HG02852 (cell line): ENCODE measurements at regions not wholly inside any gene's neighbourhood (a gene's known extent, or its start where the extent isn't known, plus 50 kb on each side); places are given as distances from the start of the nearest gene placed in this dataset.
A peak's percentile ranks its signal among the peaks of the same experiment; 100 is the strongest.
"Not testable (repeated sequence)": the region's sequence is repeated elsewhere in the genome, so short reads cannot be mapped to it uniquely, and the experiment has no call there.

ENCODE experiments used
- ATAC-seq: cut with Tn5 transposase; IDR thresholded peaks from one replicate; pipeline ENCODE4 v1.9.1; 2021; ENCODE audit warnings: mild to moderate bottlenecking, moderate library complexity; ENCODE audit not compliant: unreplicated experiment

DNA sequence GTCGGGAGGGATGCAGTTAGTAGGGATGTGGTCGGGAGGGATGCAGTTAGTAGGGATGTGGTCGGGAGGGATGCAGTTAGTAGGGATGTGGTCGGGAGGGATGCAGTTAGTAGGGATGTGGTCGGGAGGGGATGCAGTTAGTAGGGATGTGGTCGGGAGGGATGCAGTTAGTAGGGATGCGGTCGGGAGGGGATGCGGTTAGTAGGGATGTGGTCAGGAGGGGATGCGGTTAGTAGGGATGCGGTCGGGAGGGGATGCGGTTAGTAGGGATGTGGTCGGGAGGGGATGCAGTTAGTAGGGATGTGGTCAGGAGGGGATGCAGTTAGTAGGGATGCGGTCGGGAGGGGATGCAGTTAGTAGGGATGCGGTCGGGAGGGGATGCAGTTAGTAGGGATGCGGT lies 96.2 kb downstream of the BDH1 start:
- ATAC-seq: not testable (repeated sequence)

DNA sequence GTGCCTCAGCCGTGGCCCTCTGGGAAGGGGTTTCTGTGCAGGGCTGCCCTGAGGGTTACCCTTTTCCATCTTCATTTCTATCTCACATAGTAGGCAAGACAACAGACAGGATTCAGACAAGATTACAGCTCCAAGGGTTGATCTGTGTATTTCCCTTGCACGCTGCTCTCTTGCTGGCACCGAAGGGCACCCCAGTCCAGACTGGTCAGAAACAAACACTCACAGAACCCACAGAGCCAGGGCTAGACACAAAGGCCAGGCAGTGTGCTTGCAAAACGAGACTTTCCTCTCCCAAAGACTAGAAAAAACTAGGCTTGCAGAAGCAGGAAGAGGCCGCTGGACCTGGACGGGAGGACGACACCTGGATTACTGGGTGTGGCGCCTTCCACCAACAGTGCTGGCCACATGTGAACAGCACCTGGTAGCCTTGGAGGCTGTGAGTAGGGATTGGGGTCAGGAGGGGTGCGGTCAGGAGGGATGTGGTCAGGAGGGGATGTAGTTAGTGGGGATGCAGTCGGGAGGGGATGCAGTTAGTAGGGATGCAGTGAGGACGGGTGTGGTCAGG lies 96.8 kb downstream of the BDH1 start:
- ATAC-seq: no peak

DNA sequence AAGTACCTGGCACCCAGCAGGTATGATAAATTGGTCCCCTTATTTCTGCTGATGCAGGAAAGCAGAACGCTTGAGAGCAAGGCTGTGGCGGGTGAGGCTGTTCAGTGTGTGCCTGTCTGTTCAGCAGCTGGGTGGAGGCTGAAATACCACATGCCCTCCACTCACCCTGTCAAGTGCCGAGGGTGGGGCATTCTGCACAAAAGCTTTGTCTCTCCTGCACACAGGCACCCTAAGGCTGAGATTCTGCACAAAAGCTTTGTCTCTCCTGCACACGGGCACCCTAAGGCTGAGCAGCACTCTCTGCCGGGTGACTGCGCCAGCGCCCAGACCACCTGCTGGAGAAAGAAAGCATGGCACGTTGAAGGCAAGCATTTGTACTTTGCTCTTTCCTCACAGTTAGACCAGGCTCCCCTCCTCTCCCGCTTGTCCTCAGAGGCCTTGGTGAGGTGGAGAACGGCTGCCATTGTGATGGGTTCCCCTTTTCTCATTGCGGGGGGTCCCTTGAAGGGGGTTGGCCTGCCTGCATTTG lies 97.5 kb downstream of the BDH1 start:
- ATAC-seq: no peak

DNA sequence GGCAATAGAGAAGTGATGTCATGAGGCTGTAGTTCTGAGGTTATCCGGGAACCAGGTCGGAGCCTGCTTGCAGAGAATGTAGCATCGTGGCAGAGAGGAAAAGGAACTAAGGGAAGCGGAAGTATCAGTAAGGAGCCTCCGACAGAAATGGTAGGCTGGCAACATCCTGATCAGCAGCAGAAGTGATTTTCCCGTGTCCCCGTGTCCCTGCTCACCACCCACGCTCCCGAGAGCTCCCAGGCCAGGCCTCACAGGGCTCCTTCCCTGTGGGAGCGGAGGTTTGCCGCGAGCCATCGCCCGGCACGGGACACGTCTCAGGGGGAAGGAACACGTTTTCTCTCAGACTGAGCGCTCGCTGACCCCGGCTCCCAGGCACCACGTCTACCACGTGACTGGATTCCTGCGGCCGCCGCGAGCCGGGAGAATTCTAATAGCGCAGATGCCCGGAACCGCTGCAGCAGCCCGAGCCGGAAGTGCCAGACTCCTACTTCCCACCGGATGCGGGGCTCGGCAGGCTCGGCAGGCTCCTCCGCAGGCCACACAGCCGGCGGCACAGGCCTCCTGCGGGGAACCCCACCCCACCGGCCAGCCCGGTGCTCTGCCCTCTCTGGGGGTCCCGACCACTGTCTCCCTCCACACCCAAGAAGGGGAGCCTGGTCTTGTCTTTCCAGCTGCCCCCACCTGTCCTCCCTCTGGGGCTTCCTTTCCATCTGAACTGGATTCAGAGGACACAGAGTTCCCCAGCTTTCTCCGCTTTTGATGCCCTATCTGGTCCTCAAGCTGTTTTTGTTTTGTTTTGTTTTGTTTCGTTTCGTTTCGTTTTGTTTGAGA lies 99.3 kb downstream of the BDH1 start:
- ATAC-seq: peak; percentile 71

DNA sequence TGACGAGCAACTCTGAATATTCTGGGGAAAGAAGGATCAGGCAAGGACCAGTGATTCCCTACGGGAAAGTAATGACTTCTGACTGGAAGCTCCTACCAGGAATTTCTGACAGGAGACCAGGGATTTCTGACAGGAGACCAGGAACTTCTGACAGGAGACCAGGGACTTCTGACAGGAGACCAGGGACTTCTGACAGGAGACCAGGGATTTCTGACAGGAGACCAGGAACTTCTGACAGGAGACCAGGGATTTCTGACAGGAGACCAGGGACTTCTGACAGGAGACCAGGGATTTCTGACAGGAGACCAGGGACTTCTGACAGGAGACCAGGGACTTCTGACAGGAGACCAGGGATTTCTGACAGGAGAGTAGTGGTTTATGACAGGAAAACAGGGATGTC lies 100.9 kb downstream of the BDH1 start:
- not testable (repeated sequence) for ATAC-seq

DNA sequence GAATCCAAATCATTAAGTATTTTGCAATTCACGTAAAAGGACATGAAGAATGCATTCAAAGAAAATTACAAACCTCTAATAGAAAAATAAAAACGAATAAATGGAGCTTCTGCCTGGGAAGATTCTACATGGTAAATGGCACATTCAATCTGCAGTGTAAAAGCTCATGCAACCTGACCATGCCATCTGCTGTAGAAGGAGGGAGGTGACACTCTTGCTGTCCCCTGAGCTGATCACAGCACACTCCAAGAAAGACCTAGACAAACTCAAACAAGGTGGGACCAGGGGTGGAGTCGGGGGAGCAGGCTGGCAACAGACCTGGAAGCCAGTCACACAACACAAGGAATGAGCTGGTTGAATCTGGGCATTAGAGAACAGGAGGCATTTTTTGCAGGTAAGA lies 101.8 kb downstream of the BDH1 start:
- no peak for ATAC-seq

DNA sequence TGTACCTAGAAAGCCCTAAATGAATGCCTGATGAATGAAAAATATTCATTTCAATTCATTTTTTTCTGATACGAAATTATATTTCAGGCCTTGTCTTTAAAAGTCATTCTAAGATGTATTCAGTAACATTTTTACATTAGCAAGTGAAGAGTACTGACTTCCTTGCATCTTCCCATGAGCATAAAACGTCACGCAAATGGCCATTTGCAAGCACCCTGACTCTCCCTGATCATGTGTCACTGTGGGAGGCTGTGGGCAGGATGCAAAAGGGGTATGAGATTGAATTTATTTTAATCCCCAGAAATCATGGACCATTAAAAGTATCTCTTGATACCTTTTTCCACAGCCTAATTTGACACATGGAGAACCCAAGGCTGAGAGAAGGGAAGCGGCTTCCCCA lies 105.0 kb downstream of the BDH1 start:
- ATAC-seq: no peak

DNA sequence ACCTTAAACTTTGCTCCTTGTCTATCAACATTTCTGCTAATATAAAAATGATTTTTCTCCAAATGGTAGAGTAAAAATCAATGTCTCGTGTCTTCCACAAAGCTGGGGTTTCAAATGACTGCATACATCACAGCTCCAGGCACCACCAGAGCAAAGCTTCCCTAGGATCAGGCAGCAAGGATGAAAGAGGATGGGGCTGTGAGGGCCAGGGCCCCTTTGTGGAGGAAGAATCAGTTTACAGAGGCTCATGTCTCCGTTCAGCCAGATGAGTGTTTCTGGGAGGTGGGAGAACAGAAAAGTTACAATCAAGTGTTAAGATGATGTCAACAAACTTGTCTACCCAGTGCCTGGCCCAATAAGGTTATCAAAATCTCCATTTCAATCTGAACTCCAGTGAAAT lies 105.5 kb downstream of the BDH1 start:
- ATAC-seq: no peak

DNA sequence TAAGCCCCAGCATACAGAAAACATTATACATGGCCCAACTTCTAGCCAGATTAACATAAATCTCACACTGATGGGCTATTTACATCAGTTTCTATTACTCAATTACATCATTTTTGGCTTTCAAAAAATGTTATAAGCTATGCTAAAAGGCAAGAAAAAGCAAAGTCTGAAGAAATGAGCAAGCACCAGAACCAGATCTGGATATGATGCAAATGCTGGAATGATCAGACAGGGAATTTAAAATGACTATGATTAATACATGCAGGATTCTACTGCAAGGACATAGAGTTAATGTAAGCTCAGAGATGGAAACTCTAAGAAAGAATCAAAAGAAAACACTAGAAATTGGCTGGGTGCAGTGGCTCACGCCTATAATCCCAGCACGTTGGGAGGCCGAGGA lies 106.6 kb downstream of the BDH1 start:
- ATAC-seq: not testable (repeated sequence)

DNA sequence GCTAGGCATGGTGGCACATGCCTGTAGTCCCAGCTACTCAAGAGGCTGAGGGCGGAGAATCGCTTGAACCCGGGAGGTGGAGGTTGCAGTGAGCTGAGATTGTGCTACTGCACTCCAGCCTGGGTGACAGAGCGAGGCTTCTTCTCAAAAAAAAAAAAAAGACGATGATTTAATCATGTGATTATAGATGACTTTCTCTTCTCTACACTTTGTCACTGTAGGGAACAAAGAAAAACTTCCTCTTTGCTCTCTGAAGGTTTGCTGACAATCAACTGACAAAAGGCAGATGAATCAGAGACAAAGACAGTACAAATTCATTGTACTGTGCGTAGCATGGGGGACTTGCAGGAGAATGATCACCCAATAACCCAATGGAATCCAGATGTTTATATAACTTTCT lies 108.0 kb downstream of the BDH1 start:
- ATAC-seq: not testable (repeated sequence)

DNA sequence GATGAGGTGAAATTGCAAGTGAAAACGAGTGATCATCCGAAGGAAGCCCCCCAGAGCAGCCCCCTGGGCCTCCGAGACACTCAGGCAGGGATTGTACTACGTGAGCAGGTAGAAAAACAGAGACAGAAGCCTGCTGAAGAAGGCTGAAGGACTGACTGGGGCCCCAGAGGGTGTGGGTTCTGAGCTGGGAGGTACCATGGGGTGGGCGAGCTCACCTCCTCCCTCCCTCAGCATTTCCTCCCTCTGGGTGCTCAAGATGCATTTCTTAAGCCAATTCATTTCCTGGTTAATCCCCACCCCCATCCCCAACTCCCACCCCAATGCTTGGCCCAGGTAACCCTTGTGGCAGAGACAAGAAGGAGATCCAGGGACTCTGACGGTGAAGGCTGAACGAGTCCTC lies 108.7 kb downstream of the BDH1 start:
- ATAC-seq: no peak

DNA sequence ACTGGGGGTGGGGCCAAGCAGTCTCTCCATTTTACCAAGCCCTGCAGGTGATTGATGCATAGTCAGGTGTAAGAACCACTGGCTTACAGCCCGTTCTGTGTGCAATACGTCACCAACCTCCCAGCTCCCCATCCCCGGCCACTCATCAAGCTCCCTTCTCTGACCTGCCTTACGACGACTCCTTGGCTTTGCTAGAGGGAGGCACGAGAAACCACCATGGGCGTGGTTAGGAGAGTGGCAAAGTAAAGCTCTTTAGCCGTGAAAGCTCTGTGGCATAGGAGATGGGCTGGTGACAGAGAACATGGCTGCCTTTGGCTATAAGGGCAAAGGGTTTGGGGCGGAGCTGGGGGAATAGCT lies 109.1 kb downstream of the BDH1 start:
- no peak for ATAC-seq

DNA sequence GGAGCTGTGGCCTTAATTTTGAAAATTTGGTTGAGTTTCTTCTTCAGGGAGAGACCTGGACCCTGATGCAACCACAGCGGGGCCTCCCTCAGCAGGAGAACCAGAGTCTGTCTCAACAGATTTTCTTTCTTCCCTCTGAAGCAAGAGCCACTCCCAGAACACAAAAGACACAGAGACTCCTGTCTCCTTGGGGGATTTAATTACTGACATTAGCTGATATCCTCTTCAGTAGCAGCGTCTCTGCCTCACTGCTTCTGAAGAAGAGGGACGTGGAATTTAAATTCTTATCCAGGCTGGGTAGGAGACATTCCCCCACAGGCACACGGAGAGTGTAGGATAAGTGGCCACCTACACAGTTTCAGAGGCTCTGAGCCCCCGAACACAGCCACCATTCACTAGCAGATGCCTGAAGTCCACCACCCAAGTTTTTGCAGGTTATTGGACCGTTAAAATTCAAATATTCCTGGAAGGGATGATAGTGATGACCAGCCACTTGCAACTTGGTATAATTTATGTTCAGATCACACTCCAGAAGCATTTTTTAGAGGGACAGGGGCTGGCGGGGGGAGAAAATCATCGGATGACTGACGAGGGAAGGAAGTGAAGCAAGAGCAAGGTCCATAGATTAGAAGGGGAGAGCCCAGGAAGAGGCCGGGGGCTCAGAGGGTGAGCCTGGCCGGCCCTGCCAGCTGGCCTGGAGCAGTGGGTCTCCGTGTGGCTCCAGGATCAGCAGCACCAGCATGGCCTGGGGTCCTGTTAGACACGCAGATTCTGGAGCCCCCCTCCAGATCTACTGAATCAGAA lies 109.7 kb downstream of the BDH1 start:
- no peak for ATAC-seq

DNA sequence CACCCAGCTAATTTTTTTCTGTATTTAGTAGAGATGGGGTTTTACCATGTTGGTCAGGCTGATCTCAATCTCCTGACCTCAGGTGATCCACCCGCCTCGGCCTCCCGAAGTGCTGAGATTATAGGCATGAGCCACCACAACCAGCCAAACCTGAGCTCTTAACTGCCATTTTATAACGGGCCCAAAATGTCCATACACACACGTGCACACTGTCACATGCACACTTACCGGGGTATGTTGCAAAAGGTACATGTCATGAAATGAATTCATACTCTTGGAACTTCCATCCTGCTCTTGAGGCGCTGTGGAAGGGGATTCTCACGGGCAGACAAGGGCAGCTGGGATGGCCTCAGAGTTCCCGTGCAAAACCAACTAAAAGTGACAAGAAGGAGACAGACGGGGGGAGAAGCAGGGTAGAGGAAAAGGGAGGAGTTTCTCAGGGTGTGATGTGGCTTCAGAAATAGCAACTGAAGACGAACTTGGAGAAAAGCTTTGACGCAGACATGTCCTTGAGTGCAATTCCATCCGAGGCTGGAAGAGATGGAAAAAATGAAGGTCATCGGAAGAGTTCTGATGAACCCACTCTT lies 110.9 kb downstream of the BDH1 start:
- ATAC-seq: no peak

DNA sequence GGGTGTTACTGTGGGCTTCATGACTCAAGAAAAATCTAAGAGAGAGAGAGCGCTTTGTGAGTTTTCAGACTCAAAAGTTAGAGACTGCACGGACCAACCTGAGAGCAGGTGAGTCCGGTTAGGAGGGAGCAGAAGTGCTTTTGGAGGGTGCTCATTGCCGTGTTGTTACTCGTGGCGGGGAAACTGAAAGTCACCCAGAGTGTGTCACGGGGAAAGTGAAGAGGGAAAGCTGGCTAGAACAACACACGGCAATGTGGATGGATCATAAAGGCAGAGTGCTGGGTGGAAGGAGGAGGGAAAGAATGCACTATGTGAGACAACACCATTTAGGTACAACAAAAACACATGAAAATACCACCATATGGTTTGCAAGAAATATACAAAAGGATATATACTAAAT lies 112.3 kb downstream of the BDH1 start:
- no peak for ATAC-seq

DNA sequence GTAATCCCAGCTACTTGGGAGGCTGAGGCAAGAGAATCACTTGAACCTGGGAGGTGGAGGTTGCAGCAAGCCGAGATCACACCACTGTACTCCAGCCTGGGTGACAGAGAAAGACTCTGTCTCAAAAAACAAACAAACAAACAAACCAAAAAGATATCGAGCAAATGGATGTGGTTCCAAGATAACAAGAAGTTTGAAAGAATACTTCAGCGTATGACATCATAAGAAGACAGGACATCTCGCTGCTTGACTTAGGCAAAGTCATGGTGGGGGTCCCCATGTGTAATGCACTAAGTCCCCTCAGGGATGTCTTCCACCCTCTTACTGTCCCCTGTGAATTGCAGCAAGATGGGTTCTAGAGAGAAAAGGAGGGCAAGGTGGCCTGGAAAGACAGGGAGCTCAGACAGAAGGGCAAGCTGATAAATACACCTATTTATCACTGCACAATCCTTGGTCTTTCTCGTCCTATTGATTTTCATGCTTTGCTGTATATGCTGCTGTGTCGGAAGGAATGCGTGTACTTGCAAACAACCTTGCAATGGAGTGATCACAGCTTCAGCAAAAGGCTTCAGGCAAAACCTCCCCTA lies 115.0 kb downstream of the BDH1 start:
- ATAC-seq: no peak

DNA sequence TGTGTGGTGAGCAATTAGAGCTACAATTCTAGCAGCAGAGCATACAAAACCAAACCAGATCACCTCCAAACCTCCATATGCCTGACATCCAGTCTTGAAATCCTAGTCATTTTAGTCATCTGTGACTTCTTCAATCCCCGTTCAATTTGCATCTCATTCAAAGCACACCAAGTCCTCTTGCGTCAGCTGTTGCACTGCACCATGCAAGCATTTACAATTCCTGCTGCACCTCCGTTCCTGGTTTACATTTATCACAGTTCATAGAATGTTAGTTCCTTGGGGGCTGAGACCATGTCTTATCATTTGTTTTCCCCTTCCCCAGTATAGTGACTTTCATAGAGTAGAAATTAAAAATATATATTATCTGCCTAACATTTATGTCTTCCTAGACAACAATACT lies 116.9 kb downstream of the BDH1 start:
- no peak for ATAC-seq

DNA sequence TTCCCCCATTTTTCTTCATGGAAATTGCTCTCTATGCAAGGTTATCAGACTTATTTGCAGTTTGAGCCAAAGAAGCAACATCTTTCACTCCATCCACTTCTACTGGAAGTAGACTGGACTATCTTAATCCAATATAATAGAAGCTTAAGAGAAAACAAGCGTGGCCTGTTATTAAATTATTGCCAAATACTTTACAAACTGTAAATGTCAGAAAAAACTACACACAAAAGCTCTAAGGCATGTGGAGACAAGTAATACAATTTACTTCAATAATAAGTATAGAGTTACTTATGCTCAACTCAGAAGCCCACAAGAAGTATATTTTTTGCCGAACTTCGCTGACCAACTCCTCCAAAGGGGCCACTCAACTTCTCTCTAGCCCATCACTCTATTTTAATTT lies 120.3 kb downstream of the BDH1 start:
- no peak for ATAC-seq

DNA sequence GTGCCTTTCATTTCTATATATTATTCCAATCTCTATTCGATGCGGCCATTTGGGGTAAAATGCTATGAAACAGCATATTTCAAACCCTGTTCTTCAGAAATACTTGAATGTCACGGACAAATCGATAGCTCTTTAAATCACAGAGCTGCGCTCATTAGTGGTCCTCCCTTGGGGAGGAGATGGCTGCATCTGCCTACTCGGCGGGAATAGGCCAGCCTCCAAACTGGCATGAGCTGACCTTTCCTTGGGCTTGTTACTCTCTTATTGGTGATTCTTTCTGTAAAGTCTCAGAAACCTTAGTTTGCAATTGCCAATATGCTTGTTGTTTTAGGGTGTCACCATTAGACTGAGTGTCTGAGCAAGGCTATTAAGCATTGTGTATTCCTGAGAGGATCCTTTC lies 120.9 kb downstream of the BDH1 start:
- ATAC-seq: no peak

DNA sequence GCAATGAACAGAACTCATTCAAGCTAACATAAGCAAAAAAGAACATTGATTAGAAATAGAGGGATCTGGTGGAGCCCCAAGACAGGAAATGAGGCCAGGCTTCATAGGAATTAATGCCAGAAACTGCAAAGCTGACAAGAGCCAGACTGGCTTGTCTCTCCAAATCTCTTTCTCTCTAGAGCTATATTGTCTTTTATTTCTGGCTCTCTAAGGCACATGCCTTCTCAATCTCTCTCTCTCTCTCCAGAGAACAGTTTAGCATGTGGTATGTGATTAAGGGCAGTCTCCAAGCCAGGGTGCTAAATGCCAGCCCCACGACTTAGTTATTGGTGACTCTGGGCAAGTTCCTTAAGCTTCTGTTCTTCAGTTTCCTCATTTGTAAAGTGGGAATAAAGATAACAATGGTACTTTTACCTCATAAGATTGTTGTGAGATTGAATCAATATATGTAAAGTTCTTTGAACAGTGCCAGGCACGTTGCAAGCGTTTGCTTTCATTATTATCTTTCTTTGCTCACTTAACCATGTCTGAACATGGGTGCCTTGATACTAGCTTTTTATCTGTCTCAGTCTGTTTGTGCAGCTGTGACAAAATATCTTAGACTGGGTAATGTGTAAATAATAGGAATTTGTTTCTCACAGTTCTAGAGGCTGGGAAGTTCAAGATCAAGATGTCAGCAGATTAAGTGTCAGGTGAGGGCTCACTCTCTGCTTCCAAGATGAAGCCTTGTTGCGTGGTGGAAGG lies 123.2 kb downstream of the BDH1 start:
- no peak for ATAC-seq
